Stomach (tissue), 8 donors: ENCODE measurements at regions not wholly inside any gene's neighbourhood (a gene's known extent, or its start where the extent isn't known, plus 50 kb on each side); places are given as distances from the start of the nearest gene placed in this dataset.

Experiments
- DNase-seq, 2 donors: peaks; one replicate each; pipeline versions ENCODE4 v3.0.0 to v3.0.0-alpha.2; 2013 to 2019
- H3K27ac ChIP-seq, 5 donors: fragments of 200-600 bp in 4 of 5; sonication (generic) in 4 of 5; one replicate each; pipeline ENCODE4 v1.5.1; 2013 to 2019; ENCODE audit warnings: mild to moderate bottlenecking in 1 of 5, moderate library complexity in 1 of 5
- H3K27me3 ChIP-seq, 3 donors: fragments of 200-600 bp; sonication (generic); one replicate each; pipeline ENCODE4 v1.5.1; 2017 to 2019; ENCODE audit warnings: mixed run types in 1 of 3
- H3K36me3 ChIP-seq, 4 donors: fragments of 200-600 bp; sonication (generic); 1 replicate in 3 of 4; 2 replicates in 1 of 4; pipeline ENCODE4 v1.5.1; 2016 to 2019
- H3K4me1 ChIP-seq, 4 donors: fragments of 200-600 bp; sonication (generic); one replicate each; pipeline ENCODE4 v1.5.1; 2016 to 2019
- H3K4me3 ChIP-seq, 4 donors: fragments of 200-600 bp; sonication (generic) in 3 of 4; one replicate each; pipeline ENCODE4 v1.5.1; 2016 to 2019; ENCODE audit warnings: mild to moderate bottlenecking in 1 of 4
- H3K9me3 ChIP-seq, 4 donors: fragments of 200-600 bp; sonication (generic); one replicate each; pipeline ENCODE4 v1.5.1; 2016 to 2019
- EP300 ChIP-seq: sonication (generic); formaldehyde crosslinking; IDR thresholded peaks from one replicate; pipeline ENCODE4 v1.6.1; 2017; ENCODE audit warnings: antibody characterized with exemption
- POLR2A ChIP-seq, 4 donors: fragments of 450-650 bp; IDR thresholded peaks; one replicate each; pipeline ENCODE4 v1.6.1; 2016; ENCODE audit warnings: antibody characterized with exemption in 4 of 4, control low read depth in 2 of 4, mild to moderate bottlenecking in 1 of 4, moderate library complexity in 1 of 4
- POLR2AphosphoS5 ChIP-seq, 3 donors: sonication (generic); formaldehyde crosslinking; IDR thresholded peaks; one replicate each; pipeline ENCODE4 v1.6.1; 2016; ENCODE audit warnings: antibody characterized with exemption in 3 of 3
- WGBS, 5 donors: extraction: QIAGEN DNeasy Blood & Tissue Kit in 3 of 5; methylation state at CpG; one replicate each; pipeline versions ENCODE4 v1.1.5 to v1.1.7; 2013 to 2018; 5-methylcytosine and 5-hydroxymethylcytosine counted together
- intact Hi-C: fragments of 100-400 bp; cut with DNase I; formaldehyde crosslinking; loops from one replicate; pipeline ENCODE4 v1.15.1; 2023; ENCODE audit warnings: low total_unique reads
- TF ChIP-seq, protein P1 (sequence below), 7 experiments: fragments of 450-650 bp in 4 of 7; fragments of 200-600 bp in 3 of 7; sonication (generic) in 3 of 7; IDR thresholded peaks; one replicate each; pipeline ENCODE4 v1.5.1; 2016 to 2019; ENCODE audit warnings: antibody characterized with exemption in 7 of 7, control low read depth in 2 of 7, mild to moderate bottlenecking in 1 of 7
- donor health status: healthy with polysubstance abuse.
- donor health status: Bipolar disorder and iron deficiency.
- donor health status: healthy.

DNA sequence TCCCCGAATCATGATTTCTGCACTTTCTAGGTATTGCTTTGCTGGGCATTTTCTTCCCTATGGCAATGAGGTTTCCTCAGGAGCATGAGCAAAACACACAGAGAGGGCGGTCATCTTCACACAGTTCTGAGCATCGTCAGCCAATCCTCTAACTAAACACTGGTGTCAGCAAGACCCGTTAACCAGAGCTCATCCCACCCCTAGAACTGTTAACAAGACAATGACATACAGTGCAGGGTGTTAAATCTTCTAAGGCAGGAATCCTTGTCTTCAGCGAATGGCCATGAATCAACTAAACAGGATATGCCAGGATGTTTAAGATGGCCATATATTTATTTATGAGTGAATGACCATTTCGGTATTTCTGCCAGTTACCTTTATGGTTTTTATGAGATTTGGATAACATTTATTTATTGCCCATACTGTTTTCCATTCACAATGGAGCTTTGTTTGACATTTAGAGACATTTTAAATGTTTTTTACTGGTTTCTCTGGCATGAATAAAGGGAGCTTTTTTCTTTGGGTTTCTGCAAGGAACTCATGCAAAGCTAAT is 411.5 kb upstream of the PROK2 start:
- Histone ChIP-seq H3K36me3 (no peaks in the 10 kb centered on the region), H3K27me3 (no peaks in the 10 kb centered on the region), H3K4me1 (no peaks in the 10 kb centered on the region), H3K9me3 (peaks cover 0 to 19% (median 7%) of the 10 kb centered on the region in 4 donors), H3K4me3 (no peak overlapping the region), H3K27ac (no peak overlapping the region)
- intact Hi-C loops: no loop called here
- no peak for DNase-seq
- TF ChIP-seq POLR2AphosphoS5 (IDR thresholded peaks at IDR 0.05) (no peak), EP300 (no peak), POLR2A (IDR thresholded peaks at IDR 0.05) (no peak)
- TF ChIP-seq, protein P1, sequence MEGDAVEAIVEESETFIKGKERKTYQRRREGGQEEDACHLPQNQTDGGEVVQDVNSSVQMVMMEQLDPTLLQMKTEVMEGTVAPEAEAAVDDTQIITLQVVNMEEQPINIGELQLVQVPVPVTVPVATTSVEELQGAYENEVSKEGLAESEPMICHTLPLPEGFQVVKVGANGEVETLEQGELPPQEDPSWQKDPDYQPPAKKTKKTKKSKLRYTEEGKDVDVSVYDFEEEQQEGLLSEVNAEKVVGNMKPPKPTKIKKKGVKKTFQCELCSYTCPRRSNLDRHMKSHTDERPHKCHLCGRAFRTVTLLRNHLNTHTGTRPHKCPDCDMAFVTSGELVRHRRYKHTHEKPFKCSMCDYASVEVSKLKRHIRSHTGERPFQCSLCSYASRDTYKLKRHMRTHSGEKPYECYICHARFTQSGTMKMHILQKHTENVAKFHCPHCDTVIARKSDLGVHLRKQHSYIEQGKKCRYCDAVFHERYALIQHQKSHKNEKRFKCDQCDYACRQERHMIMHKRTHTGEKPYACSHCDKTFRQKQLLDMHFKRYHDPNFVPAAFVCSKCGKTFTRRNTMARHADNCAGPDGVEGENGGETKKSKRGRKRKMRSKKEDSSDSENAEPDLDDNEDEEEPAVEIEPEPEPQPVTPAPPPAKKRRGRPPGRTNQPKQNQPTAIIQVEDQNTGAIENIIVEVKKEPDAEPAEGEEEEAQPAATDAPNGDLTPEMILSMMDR (IDR thresholded peaks at IDR 0.05): no peak
- 69 to 82% (median 72%) methylated on average over 6 of the region's 6 CpGs for WGBS, 5 donors

DNA sequence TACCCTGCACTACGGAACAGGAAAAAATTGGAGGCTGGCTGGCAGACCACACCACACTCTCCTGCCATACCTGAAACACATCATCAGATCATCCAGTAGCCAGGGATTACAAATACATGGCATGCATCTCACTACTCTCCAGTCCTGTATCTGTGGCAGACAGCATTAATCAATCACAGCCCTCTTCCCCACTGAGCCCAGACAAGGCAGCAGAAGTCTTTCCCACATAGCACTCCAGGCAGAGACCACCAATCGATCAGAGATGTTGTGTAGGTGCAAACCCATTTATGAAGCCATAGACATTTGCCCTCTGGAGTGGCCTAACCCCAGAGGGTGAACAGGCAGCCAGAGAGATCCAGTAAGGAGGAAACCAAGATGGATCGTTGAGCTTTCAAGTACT is 410.9 kb upstream of the PROK2 start:
- intact Hi-C loops: no loop called here
- WGBS, 5 donors: 87 to 95% (median 89%) methylated on average over 3 of the region's 3 CpGs
- Histone ChIP-seq H3K4me3 (no peak overlapping the region), H3K9me3 (peaks cover 0 to 17% (median 7%) of the 10 kb centered on the region in 4 donors), H3K27me3 (no peaks in the 10 kb centered on the region), H3K4me1 (no peaks in the 10 kb centered on the region), H3K27ac (no peak overlapping the region), H3K36me3 (no peaks in the 10 kb centered on the region)
- no peak for DNase-seq
- TF ChIP-seq, protein P1 (IDR thresholded peaks at IDR 0.05): no peak
- TF ChIP-seq POLR2A (IDR thresholded peaks at IDR 0.05) (no peak), POLR2AphosphoS5 (IDR thresholded peaks at IDR 0.05) (no peak), EP300 (no peak)

DNA sequence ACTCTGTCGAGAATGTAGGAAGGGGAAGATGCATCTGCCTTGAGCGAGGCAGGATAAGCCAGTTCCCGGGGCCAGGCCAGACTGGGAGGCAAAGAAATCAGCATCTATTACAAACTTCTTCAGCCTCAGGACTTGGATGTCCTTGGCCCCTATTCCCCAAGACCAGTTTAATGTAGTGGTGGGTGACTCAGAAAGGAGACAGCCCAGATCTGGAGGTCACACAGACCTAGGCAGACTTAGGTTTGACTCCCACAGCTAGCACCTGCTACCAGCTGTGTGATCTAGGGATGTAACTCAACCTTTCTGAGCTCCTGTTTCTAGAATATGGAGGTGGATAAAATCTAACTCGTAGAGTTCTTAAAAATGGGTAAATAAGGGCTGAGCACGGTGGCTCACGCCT is 409.5 kb upstream of the PROK2 start:
- no peaks in the 10 kb centered on the region for H3K4me1 ChIP-seq
- no peaks in the 10 kb centered on the region for H3K36me3 ChIP-seq
- H3K4me3 ChIP-seq: no peak overlapping the region
- TF ChIP-seq, protein P1 (IDR thresholded peaks at IDR 0.05): no peak
- no peak for DNase-seq
- intact Hi-C loops: no loop called here
- H3K27ac ChIP-seq: no peak overlapping the region
- H3K9me3 ChIP-seq: peaks cover 0 to 7% (median 3%) of the 10 kb centered on the region in 4 donors
- 89 to 99% (median 91%) methylated on average over 6 of the region's 6 CpGs for WGBS, 5 donors
- no peaks in the 10 kb centered on the region for H3K27me3 ChIP-seq

DNA sequence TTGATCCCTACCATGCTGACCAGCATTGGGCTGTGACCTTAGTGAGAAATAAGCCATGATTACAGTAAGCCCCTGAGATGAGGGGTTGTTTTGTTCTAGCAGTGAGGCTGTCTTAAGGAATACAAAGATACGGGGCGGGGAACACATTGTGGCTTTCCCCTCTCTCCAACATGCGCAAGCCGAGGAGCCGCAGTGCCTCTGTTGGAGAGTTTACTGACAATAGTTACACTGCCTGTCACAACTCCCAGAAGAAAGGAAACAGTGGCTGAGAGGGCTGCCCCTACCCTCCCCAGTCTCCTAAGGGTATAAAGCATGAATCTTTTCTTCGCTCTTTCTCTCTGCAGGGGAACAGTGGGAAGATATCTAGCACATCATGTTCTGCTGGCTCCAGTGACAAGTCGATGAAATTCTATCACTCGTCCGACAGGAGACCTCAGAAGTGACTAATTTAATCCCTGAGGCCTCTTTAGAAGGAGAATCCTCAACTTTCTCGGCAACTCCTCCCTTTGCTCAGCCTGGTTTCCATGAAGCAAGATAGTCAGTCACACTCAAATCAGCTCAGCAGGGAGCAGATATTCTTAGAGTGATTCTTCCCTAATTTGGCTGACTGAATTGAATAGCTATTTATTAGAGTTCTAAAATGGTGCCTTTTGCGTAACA is 409.0 kb upstream of the PROK2 start:
- WGBS, 5 donors: 89 to 92% (median 91%) methylated on average over 11 of the region's 11 CpGs
- H3K27ac ChIP-seq: no peak overlapping the region
- H3K27me3 ChIP-seq: no peaks in the 10 kb centered on the region
- no peak for DNase-seq
- TF ChIP-seq, protein P1 (IDR thresholded peaks at IDR 0.05): no peak
- TF ChIP-seq EP300 (no peak), POLR2A (IDR thresholded peaks at IDR 0.05) (no peak), POLR2AphosphoS5 (IDR thresholded peaks at IDR 0.05) (no peak)
- H3K9me3 ChIP-seq: peaks cover 0 to 7% (median 3%) of the 10 kb centered on the region in 4 donors
- H3K4me1 ChIP-seq: no peaks in the 10 kb centered on the region
- intact Hi-C loops: no loop called here
- no peak overlapping the region for H3K4me3 ChIP-seq
- no peaks in the 10 kb centered on the region for H3K36me3 ChIP-seq
